Inflammatory macrophage (primary cell): ENCODE measurements at regions not wholly inside any gene's neighbourhood (a gene's known extent, or its start where the extent isn't known, plus 50 kb on each side); places are given as distances from the start of the nearest gene placed in this dataset.

Experiments
- DNase-seq, 2 donors: peaks; one replicate each; pipeline ENCODE4 v3.0.0-alpha.2; 2020 to 2022

GRCh38 chr18:47531717-47532116 is 280.3 kb upstream of the SKOR2 start:
- DNase-seq = no peak

DNA sequence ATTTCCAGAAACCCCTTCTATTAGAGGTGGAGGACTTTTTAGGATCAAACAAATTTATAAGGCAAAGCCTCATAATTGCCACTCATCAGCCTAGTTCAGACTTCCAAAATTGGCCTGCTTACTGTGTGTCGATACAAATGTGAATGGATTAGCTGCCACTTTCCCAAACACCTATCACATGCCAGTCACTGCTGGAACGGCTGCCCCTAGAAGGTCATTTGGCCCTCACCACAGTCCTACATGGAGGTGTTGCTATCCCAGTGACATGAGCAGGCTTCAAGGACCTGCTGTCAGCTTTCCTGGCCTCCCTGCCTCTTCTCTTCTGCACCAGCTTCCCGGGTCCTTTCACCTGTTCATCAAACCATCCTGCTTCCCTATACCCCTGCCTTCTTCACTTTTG is 279.2 kb upstream of the SKOR2 start:
- no peak for DNase-seq

DNA sequence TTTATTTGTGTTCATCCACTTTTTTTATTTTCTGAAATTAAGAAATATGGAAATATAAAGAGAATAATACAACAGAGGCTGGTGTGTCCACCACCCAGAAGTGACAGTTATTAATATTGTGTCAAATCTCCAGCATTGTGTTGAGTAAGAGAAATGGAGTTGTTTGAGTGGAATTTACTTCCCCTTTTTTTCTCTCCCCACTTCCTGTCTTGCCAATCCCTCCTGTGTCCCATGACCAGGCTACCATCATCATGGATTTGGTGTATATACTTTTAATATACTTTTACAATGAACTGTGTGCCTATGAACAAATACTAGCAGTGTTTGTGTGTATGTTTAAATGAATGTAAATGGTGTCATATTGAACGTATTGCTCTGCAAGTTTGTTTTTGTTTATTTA is 276.9 kb upstream of the SKOR2 start:
- DNase-seq = peak in 1 of 2 donors; percentile 3

GRCh38 chr18:47526147-47526546 is 274.7 kb upstream of the SKOR2 start:
- no peak for DNase-seq

DNA sequence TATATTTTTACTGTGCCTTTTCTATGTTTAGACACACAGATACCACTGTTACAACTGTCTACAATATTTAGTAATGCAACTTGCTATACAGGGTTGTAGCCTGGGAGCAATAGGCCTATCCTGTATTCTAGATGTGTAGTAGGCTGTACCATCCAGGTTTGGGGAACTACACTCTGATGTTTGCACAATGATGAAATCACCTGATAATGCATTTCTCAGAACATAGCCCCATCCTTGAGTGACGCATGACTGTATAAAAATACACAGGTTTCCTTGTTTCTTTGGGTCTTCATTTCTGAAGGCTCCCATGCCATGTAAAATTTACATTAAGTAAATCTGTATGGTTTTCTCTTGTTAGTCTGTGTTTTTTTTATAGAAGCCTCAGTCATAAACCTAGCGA is 270.9 kb upstream of the SKOR2 start:
- no peak for DNase-seq

- DNase-seq = no peak
Measured at GRCh38 chr18:47520263-47520662, 268.8 kb upstream of the SKOR2 start.

GRCh38 chr18:47519706-47520105 is 268.2 kb upstream of the SKOR2 start:
- no peak for DNase-seq

DNA sequence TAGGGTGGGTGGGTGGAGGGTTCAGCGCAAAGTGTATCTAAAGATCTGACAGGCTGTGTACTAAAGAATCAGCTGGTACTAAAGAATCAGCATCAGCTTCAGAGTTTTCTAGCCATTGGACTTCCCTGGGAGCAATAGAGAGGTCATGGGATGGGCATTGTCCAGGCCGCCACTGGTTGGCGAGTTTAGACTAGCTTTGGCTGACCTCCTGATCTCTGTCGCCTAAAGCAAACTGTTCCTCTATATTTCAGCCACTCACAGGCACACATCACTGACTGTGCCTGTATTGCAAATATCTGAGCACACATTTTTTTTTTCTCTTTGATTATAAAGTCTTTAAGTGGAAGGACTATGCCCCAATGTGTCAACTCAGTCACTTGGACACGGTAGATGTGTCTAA is 267.8 kb upstream of the SKOR2 start:
- no peak for DNase-seq

DNA sequence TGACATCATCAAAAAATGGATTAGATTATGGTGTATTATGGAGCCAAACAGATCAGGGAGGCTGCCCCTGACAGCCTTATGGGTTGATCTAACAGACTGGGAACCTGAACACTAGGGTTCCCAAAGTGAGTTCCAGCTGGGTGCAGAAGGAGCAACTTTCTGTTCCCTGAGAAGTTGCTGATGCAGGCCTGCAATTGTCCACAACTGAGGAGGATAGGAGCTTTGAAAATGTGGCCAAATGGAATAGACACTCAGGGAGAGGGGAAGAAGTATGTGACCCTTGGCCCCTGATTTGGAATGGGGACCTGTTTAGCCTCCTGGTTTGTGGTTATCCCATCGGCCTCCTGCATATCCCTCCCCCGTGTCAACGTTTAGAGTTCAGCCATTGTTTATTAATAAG is 262.2 kb upstream of the SKOR2 start:
- DNase-seq = no peak

GRCh38 chr18:47512726-47513435 is 261.4 kb upstream of the SKOR2 start:
- no peak for DNase-seq

DNA sequence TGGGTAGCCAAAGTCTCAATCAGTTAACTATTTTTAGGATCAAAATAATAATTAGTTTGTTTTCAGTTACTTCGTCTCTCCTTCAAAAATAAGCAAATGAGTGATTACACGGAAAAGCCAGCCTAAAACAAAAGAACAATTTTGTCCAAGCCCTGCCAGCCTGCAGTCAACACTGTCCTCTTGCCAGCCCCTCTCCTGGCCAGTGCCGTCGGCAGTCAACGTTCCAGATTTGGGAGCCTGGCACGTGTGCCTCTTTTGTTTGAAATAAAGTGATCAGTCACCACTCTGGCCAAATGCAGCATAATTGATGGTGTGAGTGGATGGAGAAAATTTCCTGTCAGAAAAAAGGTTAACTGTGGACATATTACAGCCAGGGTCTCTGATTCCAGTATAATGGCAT is 260.6 kb upstream of the SKOR2 start:
- no peak for DNase-seq

DNA sequence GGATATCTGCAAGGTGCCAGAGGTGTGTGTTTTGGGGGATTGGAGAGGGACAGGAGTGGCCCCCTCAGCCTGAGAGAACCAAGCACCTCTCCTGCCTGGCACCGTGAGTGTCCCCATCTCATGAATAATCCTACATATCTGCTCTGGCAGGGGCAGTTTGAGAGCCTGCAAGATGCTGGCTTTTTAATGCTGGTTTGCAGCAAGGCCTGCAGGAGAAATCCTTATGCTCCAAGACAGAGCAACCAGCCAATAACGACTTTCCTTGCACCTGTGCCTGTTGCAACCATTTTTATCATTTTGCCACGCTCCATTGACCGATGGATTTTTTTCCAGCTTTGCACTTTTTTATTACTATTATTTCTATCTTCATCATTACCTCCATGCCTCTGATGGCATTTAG is 259.4 kb upstream of the SKOR2 start:
- DNase-seq = no peak

DNA sequence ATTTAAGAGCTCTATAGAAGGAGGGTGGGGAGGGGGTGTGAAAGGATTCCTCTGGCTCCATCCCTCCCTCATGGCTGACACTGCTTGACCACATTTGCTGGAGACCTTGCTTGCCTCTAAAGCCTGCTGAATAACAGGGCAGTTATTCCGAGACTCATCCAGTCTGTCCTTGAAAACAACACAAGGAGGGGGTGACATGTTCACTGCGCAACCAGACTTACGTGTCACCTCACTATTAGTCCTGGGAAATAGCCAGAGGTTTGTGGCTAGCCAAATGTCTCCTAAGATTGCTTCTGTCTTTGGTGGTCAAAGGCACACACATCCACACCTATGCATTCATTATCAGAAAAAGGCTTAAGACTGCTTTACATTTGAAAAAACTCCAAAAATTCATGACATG is 256.2 kb upstream of the SKOR2 start:
- no peak for DNase-seq

- no peak for DNase-seq
Measured at GRCh38 chr18:47506897-47507296, 255.4 kb upstream of the SKOR2 start.

GRCh38 chr18:47501946-47502345 is 250.5 kb upstream of the SKOR2 start:
- DNase-seq = no peak

- no peak for DNase-seq
Measured at GRCh38 chr18:47500930-47501329, 249.5 kb upstream of the SKOR2 start.

DNA sequence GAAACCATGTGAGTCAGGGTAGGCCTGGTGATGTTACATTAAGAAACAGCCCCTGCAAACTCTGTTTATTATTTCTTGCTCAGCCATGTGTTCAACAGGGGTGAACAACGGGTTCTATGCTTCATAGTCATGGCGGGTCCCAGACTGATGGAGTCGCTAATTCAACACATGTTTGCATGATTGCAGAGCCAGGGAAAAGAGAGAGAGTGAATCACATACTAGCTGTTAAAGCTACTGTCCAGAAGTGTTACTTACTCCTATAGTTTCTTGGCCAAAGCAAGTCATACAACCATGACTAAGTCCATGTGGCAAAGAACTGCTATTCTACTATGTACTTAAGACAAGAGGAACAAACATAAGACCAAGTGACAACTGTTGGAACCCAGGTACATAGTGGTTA is 241.2 kb upstream of the SKOR2 start:
- DNase-seq = no peak

GRCh38 chr18:47490882-47491281 is 239.4 kb upstream of the SKOR2 start:
- DNase-seq = no peak

DNA sequence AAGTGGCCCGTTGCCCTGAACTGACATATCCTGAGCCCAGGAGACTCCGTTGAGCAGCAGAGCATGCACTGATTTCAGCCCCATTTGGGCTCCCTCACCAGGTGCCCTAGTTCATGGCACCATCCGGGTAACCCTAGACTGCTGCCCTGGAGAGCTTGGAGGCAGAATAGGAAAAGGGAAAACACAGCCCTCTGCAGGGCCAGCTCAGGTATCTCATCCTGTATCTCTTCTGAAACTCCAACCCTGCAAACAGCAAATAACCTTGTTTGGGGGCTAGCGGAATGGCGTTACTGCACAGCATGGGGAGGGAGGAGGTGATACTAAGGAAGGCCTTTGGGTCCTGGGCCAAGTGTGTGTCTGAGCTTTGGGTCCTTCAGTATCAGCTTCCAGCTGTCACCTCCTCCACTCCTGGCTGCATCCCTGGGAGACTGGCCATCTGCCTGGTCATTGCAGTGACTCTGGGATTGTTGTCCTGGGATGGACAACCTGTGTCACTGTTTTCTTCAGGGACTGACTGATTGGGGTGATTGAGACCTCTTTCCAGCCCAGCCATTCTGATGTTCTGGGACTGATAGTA is 233.8 kb upstream of the SKOR2 start:
- no peak for DNase-seq

- no peak for DNase-seq
Measured at GRCh38 chr18:47484068-47484467, 232.6 kb upstream of the SKOR2 start.

DNA sequence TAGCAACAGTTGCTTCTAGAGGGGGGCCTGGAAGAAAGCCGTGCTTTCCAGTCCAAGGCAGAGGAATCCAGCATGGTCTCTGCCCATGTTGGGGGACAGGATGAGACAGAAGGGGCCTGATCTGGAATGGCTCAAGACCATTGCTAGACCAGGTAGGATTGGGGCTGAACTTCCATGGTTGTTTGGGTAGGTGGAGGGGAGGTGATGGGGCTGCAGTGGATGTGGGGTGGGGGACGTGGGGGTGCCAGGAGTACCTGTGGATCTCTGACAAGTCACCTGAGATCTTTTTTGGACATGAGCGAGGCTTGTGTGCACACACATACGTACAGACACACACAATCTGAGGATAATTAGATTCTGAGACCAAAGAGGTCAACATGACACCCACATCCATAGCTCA is 228.7 kb upstream of the SKOR2 start:
- no peak for DNase-seq

GRCh38 chr18:47471784-47472183 is 220.3 kb upstream of the SKOR2 start:
- DNase-seq = no peak

DNA sequence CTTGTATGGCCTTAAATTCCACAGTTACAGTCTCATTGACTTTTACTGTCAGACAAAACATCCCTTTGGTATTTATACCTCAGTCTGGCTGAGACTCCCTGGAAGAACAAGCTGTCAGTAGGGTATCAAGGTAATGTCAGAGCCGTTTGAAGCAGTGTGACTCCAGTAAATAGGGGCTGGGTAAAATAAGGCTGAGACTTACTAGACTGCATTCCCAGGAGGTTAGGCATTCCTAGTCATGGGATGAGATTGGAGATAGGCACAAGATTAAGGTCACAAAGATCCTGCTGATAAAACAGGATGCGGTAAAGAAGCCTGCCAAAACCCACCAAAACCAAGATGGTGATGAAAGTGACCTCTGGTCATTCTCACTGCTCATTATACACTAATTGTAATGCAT is 219.5 kb upstream of the SKOR2 start:
- no peak for DNase-seq

- DNase-seq = no peak
Measured at GRCh38 chr18:47469576-47469975, 218.1 kb upstream of the SKOR2 start.

GRCh38 chr18:47461977-47462376 is 210.5 kb upstream of the SKOR2 start:
- DNase-seq = no peak
